Coronary artery (tissue), 2 donors: ENCODE measurements at regions not wholly inside any gene's neighbourhood (a gene's known extent, or its start where the extent isn't known, plus 50 kb on each side); places are given as distances from the start of the nearest gene placed in this dataset.

Experiments used
- DNase-seq: peaks from one replicate; pipeline ENCODE4 v3.0.0-alpha.2; 2017; ENCODE audit warnings: low spot score
- H3K27ac ChIP-seq, 2 donors: fragments of 200-600 bp; sonication (generic); one replicate each; pipeline ENCODE4 v1.5.1; 2016 to 2019
- H3K4me3 ChIP-seq: fragments of 200-600 bp; sonication (generic); 2 replicates; pipeline ENCODE4 v1.5.1; 2016; ENCODE audit warnings: mild to moderate bottlenecking, moderate library complexity
- CTCF ChIP-seq: fragments of 200-600 bp; sonication (generic); IDR thresholded peaks from one replicate; pipeline ENCODE4 v1.5.1; 2019; ENCODE audit warnings: antibody characterized with exemption

- H3K27ac ChIP-seq: no peak overlapping the region
- TF ChIP-seq CTCF: no peak
- DNase-seq: peak; percentile 28
- no peak overlapping the region for H3K4me3 ChIP-seq
These were observed 101.4 kb downstream of the FAM43A start for GRCh38 chr3:194787072-194787471.

- no peak for TF ChIP-seq CTCF
- no peak overlapping the region for H3K4me3 ChIP-seq
- peak; percentile 9 for DNase-seq
- no peak overlapping the region for H3K27ac ChIP-seq
These were observed 102.0 kb downstream of the FAM43A start for GRCh38 chr3:194787650-194788049.

GRCh38 chr3:194792368-194792767, 106.7 kb downstream of the FAM43A start:
- DNase-seq: no peak
- Histone ChIP-seq H3K4me3 (no peak overlapping the region), H3K27ac (no peak overlapping the region)
- TF ChIP-seq CTCF: no peak

GRCh38 chr3:194797555-194798250, 112.0 kb downstream of the FAM43A start:
- TF ChIP-seq CTCF: no peak
- Histone ChIP-seq H3K4me3 (no peak overlapping the region), H3K27ac (no peak overlapping the region)
- peak; percentile 8 for DNase-seq

- H3K4me3 ChIP-seq: no peak overlapping the region
- no peak overlapping the region for H3K27ac ChIP-seq
- no peak for TF ChIP-seq CTCF
- DNase-seq: no peak
These were observed 112.8 kb downstream of the FAM43A start for GRCh38 chr3:194798486-194798885.

GRCh38 chr3:194800002-194800401, 114.3 kb downstream of the FAM43A start:
- no peak overlapping the region for H3K4me3 ChIP-seq
- H3K27ac ChIP-seq: no peak overlapping the region
- DNase-seq: peak; percentile 24
- no peak for TF ChIP-seq CTCF
